A673 (cell line): ENCODE measurements at regions not wholly inside any gene's neighbourhood (a gene's known extent, or its start where the extent isn't known, plus 50 kb on each side); places are given as distances from the start of the nearest gene placed in this dataset.

Experiments used
- EZH2 ChIP-seq: fragments of 200-600 bp; sonication (generic); IDR thresholded peaks from 2 replicates; pipeline ENCODE4 v1.6.1; 2017; ENCODE audit warnings: borderline replicate concordance, low read depth, mild to moderate bottlenecking, mixed read lengths, antibody characterized with exemption, low read length; ENCODE audit not compliant: poor library complexity, severe bottlenecking
- TF ChIP-seq, protein P1 (sequence below): fragments of 300-800, 200-600 bp; sonication (generic); conservative IDR thresholded peaks from 2 replicates; pipeline ENCODE4 v1.5.1; 2017; ENCODE audit warnings: low read depth, mild to moderate bottlenecking, antibody characterized with exemption, low read length, moderate library complexity, mixed read lengths

- no peak for TF ChIP-seq EZH2
- TF ChIP-seq, protein P1, sequence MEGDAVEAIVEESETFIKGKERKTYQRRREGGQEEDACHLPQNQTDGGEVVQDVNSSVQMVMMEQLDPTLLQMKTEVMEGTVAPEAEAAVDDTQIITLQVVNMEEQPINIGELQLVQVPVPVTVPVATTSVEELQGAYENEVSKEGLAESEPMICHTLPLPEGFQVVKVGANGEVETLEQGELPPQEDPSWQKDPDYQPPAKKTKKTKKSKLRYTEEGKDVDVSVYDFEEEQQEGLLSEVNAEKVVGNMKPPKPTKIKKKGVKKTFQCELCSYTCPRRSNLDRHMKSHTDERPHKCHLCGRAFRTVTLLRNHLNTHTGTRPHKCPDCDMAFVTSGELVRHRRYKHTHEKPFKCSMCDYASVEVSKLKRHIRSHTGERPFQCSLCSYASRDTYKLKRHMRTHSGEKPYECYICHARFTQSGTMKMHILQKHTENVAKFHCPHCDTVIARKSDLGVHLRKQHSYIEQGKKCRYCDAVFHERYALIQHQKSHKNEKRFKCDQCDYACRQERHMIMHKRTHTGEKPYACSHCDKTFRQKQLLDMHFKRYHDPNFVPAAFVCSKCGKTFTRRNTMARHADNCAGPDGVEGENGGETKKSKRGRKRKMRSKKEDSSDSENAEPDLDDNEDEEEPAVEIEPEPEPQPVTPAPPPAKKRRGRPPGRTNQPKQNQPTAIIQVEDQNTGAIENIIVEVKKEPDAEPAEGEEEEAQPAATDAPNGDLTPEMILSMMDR = peak; percentile 77
These were observed 181.2 kb upstream of the API5 start for GRCh38 chr11:43130616-43131015.
